RWPE1 (cell line): ENCODE measurements at regions not wholly inside any gene's neighbourhood (a gene's known extent, or its start where the extent isn't known, plus 50 kb on each side); places are given as distances from the start of the nearest gene placed in this dataset.
"Not testable (repeated sequence)": the region's sequence is repeated elsewhere in the genome, so short reads cannot be mapped to it uniquely, and the experiment has no call there.

Experiments
- CTCF ChIA-PET: fragments of 350-600 bp; sonication (Branson Sonifier 250); formaldehyde crosslinking; extraction: SDS; loops from one replicate; lab custom pipeline; 2021; lab: Yijun Ruan, JAX
- POLR2A ChIA-PET: fragments of 400-600 bp; formaldehyde crosslinking; extraction: SDS; loops from one replicate; lab custom pipeline; 2020; ENCODE audit warnings: antibody characterized with exemption; ENCODE audit not compliant: low non-redundant PET; lab: Yijun Ruan, JAX
- DNase-seq: peaks from one replicate; pipeline ENCODE4 v3.0.0; 2012; ENCODE audit warnings: low spot score
- H3K27ac ChIP-seq: fragments of 450-650 bp; 2 replicates; pipeline ENCODE4 v1.5.1; 2017
- CTCF ChIP-seq: fragments of 450-650 bp; conservative IDR thresholded peaks from 2 replicates; pipeline ENCODE4 v1.5.1; 2017; ENCODE audit warnings: low read depth, mild to moderate bottlenecking

DNA sequence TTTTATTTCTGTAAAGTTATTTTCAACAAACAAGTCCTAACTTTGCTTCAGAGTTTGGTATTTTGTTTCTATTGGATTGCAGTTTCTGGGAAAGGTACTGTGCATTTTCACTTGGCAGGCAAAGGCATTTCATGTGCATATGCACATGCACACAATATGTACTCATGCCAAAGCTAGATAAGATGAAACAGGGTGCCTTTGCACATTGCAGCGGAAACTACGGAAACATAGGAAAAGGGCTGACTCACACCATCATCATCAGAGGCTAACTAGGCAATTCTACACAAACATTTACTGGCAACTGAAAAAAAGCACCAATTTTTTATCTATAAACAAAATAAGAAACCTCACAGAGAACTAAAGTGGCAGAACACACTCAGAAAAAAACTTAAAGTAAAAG lies 550.6 kb upstream of the NECTIN3 start:
- no peak overlapping the region for H3K27ac ChIP-seq
- ChIA-PET POLR2A (no interaction called here), CTCF (no interaction called here)
- TF ChIP-seq CTCF: no peak
- DNase-seq: peak; percentile 62

- POLR2A ChIA-PET, CTCF ChIA-PET, H3K27ac ChIP-seq, DNase-seq: not testable (repeated sequence)
Observed at GRCh38 chr3:110525558-110526064, 546.0 kb upstream of the NECTIN3 start.

GRCh38 chr3:110526777-110527727 lies 544.6 kb upstream of the NECTIN3 start:
- ChIA-PET CTCF (interaction anchor here (0.6 kb wide), 2 partner anchors 534 to 1597 kb away, joined by 3 to 4 read pairs; no protein-coding TSS in a partner anchor), POLR2A (interaction anchor here (0.5 kb wide), 1 partner anchor 47 kb away, joined by 5 read pairs; no protein-coding TSS in a partner anchor)
- no peak overlapping the region for H3K27ac ChIP-seq
- TF ChIP-seq CTCF: no peak
- DNase-seq: peak; percentile 72

DNA sequence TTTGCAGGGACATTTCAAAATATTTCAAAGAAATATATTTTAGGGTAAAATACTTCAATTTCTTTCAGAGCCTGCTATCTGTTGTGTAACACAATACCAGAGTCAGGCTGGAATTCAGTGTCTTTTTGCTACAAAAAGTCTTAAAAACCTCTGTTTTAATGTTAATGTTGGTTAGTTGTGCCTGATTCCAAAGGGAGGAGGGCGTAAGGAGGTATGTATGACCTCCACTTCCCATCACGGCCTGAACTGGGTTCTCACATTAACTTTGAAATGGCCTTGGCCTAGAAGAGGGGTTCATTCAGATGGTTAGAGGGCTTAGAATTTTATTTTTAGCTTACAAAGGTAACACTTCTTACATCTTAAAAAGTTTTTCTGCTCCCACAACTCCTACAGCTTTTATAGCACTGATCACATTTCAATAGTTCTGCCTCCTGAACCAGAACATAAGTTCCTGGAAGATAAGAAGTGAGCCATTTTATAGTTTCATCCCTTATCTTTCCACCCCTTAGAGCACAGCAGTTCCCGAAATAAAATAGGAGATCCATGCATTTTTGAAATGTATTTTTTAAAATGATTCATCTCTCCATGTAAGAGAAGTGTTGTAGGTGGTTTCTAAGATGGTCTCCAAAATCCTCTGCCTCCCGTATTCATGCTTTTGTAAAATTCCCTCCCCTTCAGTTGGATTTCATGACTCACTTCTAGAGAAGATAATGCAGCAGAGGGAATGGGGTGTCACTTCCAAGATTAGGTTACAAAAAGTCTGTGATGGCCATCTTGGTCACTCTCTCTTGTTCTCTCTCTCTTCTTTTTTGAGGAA lies 543.1 kb upstream of the NECTIN3 start:
- CTCF ChIA-PET: interaction anchor here (0.7 kb wide), 1 partner anchor 143 kb away, joined by 4 read pairs; no protein-coding TSS in a partner anchor
- H3K27ac ChIP-seq: no peak overlapping the region
- POLR2A ChIA-PET: no interaction called here

GRCh38 chr3:110530902-110531301 lies 540.7 kb upstream of the NECTIN3 start:
- ChIA-PET POLR2A (no interaction called here), CTCF (no interaction called here)
- TF ChIP-seq CTCF: no peak
- no peak for DNase-seq
- H3K27ac ChIP-seq: no peak overlapping the region

More for the DNA sequence above, 543.1 kb upstream of the NECTIN3 start:
- TF ChIP-seq CTCF: no peak
- DNase-seq: no peak

- CTCF ChIA-PET: interaction anchor here (0.5 kb wide), 1 partner anchor 1045 kb away, joined by 3 read pairs; no protein-coding TSS in a partner anchor
- H3K27ac ChIP-seq: no peak overlapping the region
- TF ChIP-seq CTCF: no peak
- POLR2A ChIA-PET: no interaction called here
- DNase-seq: no peak
Observed at GRCh38 chr3:110533089-110533488, 538.5 kb upstream of the NECTIN3 start.
